Medulla oblongata (tissue), 1 donor: ENCODE measurements at regions not wholly inside any gene's neighbourhood (a gene's known extent, or its start where the extent isn't known, plus 50 kb on each side); places are given as distances from the start of the nearest gene placed in this dataset.
A peak's percentile ranks its signal among the peaks of the same experiment; 100 is the strongest.
"Not testable (repeated sequence)": the region's sequence is repeated elsewhere in the genome, so short reads cannot be mapped to it uniquely, and the experiment has no call there.

Source experiments
- DNase-seq: peaks from one replicate; pipeline ENCODE4 v3.0.0-alpha.2; 2015; ENCODE audit errors: extremely low spot score

DNA sequence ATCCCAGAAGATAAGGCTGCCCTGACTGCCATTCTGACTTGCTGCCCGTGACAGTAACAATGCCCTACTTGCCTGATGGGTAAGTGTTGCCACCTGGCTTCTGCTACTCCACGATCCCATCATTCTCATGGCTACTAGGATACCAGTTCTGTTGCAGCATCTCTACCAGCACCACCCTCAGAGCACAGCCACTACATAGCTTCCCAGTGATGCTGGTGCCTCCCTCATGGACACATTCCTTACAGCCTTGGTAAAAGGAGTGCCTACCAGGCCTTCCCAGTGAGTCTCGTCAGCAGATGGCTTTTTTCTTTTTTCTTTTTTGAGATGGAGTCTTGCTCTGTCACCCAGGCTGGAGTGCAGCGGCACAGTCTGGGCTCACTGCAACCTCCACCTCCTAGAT lies 84.4 kb upstream of the CMKLR1 start:
- DNase-seq, result no peak

GRCh38 chr12:108421082-108421481 lies 82.0 kb upstream of the CMKLR1 start:
- DNase-seq, result not testable (repeated sequence)

DNA sequence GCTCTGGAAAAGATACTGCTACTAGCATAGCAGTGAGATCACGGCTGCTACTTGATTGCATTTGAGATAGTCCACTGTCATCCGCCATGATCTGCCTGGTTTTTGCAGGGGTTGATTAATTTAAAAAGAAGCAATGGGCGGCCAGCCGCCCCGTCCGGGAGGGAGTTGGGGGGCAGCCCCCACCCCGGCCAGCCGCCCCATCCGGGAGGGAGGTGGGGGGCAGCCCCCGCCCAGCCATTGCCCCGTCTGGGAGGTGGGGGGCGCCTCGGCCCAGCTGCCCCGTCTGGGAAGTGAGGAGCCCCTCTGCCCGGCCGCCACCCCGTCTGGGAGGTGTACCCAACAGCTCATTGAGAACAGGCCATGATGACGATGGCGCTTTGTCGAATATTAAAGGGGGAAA lies 81.3 kb upstream of the CMKLR1 start:
- DNase-seq, result not testable (repeated sequence)

GRCh38 chr12:108419949-108420348 lies 80.8 kb upstream of the CMKLR1 start:
- no peak for DNase-seq

- no peak for DNase-seq
Measured at GRCh38 chr12:108418164-108418890, 79.2 kb upstream of the CMKLR1 start.

DNA sequence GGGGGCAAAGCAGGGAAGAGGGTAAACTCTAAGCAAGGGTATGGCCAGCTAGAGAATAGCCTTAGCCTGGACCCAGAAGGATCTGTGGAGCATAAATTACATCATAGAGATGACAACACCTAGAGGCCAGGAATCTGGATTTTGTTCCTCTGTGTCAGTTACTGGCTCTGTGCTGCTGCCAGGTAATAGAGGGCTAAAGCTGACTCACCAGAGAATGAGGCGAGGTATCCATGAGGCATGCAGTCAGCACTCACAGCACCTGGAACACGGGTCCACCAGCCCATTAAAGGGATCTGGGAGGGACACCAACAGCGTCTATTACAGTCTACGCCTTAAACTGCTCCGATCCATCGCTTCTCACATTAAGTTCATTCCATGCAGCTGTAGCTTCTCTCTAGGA lies 74.9 kb upstream of the CMKLR1 start:
- DNase-seq, result no peak

GRCh38 chr12:108410689-108411088 lies 71.6 kb upstream of the CMKLR1 start:
- DNase-seq, result no peak

DNA sequence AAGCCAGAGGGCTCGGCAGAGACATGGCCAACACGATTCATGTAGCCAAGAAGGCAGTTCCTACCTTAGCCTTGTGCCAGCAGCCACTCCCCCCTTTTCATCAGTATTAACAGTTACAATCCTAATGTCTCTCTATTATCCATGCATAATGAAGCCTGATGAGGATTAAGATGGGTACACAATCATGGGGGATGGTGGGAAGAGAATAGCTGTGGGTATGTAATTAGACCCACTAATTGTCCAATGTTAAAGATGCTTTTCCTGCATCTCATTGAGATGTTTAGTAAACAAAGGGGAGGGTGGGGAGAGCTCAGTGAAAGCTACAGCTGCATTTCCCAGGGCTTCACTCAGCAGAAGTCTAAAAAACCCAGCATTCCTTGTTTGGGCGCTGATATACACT lies 70.4 kb upstream of the CMKLR1 start:
- DNase-seq, result no peak

- DNase-seq, result no peak
Measured at GRCh38 chr12:108403952-108404351, 64.8 kb upstream of the CMKLR1 start.

DNA sequence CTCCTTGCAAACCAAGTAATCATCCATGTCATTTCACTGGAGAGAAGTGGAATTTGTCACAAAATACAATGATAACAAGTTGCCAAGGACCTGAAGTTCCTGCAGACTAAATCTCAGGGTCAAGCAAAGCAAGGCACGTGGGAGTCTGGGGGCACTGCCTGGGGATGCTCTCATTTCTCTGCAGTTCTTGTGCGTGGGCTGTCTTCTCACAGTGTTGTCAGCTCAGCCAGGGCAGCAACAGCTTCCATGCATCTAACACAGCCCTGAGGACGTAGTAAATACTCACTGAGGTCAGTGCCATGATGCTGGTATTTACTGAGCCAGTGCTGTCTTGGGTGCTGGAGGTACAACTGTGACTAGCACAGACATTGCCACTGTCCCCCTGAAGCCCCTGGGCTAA lies 62.9 kb upstream of the CMKLR1 start:
- DNase-seq, result no peak

DNA sequence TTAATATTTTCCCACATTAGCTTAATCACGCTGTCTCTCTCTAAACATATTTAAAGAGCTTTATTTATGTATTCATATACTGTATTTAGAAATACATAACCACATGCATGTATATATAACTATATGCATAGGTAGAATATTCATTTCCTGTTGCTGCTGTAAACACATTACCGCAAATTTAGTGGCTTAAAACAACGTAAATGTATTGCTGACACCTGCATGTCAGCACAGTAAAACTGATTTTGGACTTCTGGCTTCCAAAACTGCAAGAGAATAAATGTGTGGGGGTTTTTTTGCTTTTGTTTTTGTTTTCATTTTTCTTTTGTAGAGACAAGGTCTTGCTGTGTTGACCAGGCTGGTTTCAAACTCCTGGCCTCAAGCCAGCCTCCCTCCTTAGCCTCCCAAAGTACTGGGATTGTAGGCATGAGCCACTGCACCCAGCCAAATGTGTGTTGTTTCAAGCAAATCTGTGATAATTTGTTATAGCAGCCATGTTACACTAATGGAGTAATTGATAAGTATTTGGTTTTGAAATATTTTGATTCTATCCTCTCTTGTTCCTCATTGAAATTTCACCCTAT lies 61.9 kb upstream of the CMKLR1 start:
- no peak for DNase-seq

DNA sequence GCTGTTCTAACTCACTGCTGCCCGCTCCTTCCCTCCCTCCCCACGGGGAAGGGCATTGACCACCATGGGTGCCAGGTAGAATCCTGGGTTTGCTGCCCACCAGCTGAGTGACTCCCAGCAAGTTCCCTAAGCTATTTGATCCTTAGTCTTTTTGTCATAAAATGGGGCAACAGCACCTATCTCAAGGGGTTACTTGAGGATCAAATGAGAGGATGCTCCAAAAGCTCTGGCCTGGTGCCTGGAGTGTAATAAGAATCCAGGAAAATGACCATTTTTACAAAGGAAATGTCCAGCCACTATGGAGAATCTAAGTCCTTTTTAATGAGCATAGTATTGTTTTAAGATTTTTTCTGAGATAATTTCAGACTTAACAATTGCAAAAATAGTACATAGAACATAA lies 61.4 kb upstream of the CMKLR1 start:
- DNase-seq, result no peak

DNA sequence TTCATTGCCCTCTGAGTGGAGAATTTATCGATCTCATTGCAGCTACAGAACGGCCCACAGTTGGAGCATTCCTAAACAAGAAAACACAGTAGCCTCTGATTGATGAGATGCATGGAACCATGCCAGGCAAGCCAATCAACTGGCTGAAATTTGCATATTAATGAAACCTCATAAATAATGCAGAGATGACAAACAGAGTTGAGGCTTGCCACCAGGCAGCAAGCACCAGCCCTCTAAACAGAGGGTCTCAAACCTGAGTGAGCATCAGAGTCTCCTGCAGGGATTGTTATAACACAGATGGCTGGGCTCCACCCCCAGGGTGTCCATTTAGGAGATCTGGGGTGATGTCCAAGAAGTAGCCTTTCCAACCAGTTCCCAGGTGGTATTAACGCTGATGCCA lies 60.9 kb upstream of the CMKLR1 start:
- no peak for DNase-seq

DNA sequence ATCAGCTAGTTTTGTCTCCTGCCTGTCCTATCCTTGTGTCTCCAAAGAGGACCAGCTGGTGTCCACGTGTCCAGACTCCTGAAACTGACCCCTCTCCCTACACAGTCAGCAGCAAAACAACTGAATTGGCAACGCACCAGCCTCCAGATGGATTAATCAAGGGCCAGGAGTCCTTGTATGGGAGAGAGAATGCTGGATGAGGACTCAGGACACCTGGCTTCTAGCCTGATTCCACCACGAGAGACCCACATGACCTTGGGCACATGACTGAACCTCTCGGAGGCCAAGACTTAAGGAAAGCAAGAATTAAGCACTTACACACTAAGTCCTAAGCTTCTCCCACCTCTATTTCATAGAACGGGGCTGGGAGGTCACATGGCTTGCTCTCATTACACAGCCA lies 60.4 kb upstream of the CMKLR1 start:
- peak; percentile 20 for DNase-seq

DNA sequence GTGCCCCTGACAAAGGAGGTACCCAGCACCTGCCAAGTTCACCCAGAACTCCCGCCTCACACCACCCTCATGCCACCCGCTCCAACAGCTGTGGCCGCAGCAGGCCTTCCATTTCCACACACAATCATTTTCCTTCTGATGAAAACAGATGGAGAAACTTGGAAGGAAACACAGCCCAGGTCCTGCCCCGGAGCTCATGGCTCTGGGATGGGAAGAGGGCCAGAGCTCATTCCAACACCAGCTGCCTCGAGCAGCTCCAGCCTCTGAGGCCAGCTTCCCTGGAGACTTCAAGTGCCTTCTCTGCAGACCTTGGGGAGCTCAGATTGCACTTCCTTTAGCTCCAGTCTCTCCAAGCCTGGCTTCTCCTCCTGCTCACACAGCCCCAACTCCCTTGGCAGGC lies 55.1 kb upstream of the CMKLR1 start:
- DNase-seq, result peak; percentile 6

GRCh38 chr12:108392284-108392683 lies 53.2 kb upstream of the CMKLR1 start:
- no peak for DNase-seq

GRCh38 chr12:108390495-108391203 lies 51.5 kb upstream of the CMKLR1 start:
- no peak for DNase-seq

DNA sequence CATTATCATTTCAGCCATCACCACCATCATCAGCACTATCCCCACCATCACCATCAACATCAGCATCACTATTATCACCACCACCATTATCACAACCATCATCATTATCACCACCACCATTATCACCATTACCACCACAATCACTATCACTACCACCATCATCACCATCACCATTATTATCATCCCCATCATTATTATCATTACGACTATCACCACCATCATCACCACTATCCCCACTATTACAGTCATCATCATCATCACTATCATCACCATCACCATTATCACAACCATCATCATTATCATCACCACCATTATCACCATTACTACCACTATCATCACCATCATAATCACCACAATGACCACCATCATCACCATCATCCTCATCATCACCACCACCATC lies 50.4 kb upstream of the CMKLR1 start:
- DNase-seq, result no peak
